CD4-positive, alpha-beta T cell (primary cell): ENCODE measurements at regions not wholly inside any gene's neighbourhood (a gene's known extent, or its start where the extent isn't known, plus 50 kb on each side); places are given as distances from the start of the nearest gene placed in this dataset.

ENCODE experiments used
- ATAC-seq: fragments of 200-7000 bp; cut with Tn5 transposase; one replicate; pipeline ENCODE4 v1.10.0; 2022; ENCODE audit warnings: mild to moderate bottlenecking; ENCODE audit not compliant: poor library complexity
- CTCF ChIA-PET: fragments of 350-600 bp; sonication (Branson Sonifier 250); formaldehyde crosslinking; loops from one replicate; lab custom pipeline; 2021; ENCODE audit warnings: antibody characterized with exemption, inconsistent platforms; lab: Charles Lee
- POLR2A ChIA-PET: fragments of 350-600 bp; sonication (Branson Sonifier 250); formaldehyde crosslinking; loops from one replicate; lab custom pipeline; 2021; ENCODE audit warnings: antibody characterized with exemption, inconsistent platforms; lab: Charles Lee
- DNase-seq, 14 experiments: peaks; one replicate each; pipeline ENCODE4 v3.0.0-alpha.2; 2013 to 2020; ENCODE audit warnings: mixed read lengths in 2 of 14
- H3K27ac ChIP-seq, 2 donors: one replicate each; pipeline versions ENCODE4 v1.5.1 to v1.7.0; 2013; ENCODE audit warnings: low read length in 2 of 2, low read depth in 1 of 2, mild to moderate bottlenecking in 1 of 2
- H3K27me3 ChIP-seq, 2 experiments: 1 replicate in 1 of 2; 2 replicates in 1 of 2; pipeline versions ENCODE4 v1.6.1 to v1.7.0; 2013; ENCODE audit warnings: low read length in 2 of 2, control low read depth in 1 of 2, mild to moderate bottlenecking in 1 of 2, moderate library complexity in 1 of 2; ENCODE audit not compliant: insufficient read depth in 2 of 2, control insufficient read depth in 1 of 2
- H3K36me3 ChIP-seq: one replicate; pipeline ENCODE4 v1.6.1; 2013; ENCODE audit warnings: low read length, control low read depth; ENCODE audit not compliant: insufficient read depth
- H3K4me1 ChIP-seq: one replicate; pipeline ENCODE4 v1.6.1; 2013; ENCODE audit warnings: low read length, control low read depth; ENCODE audit not compliant: insufficient read depth
- H3K4me3 ChIP-seq: one replicate; pipeline ENCODE4 v1.5.1; 2013; ENCODE audit warnings: mild to moderate bottlenecking, low read length, moderate library complexity
- H3K9me3 ChIP-seq, 2 experiments: 1 replicate in 1 of 2; 2 replicates in 1 of 2; pipeline versions ENCODE4 v1.6.1 to v1.7.0; 2013; ENCODE audit warnings: low read length in 2 of 2, mild to moderate bottlenecking in 2 of 2, control low read depth in 1 of 2, moderate library complexity in 1 of 2; ENCODE audit not compliant: control insufficient read depth in 1 of 2, insufficient read depth in 1 of 2
- H3K27ac Mint-ChIP-seq: one replicate; pipeline ENCODE4 v1.8.0; 2020; ENCODE audit warnings: mixed read lengths
- H3K27me3 Mint-ChIP-seq: one replicate; pipeline ENCODE4 v1.8.0; 2021; ENCODE audit warnings: mixed read lengths
- H3K36me3 Mint-ChIP-seq: one replicate; pipeline ENCODE4 v1.8.0; 2021; ENCODE audit warnings: low read depth, mixed read lengths
- H3K4me1 Mint-ChIP-seq: one replicate; pipeline ENCODE4 v1.8.0; 2021; ENCODE audit warnings: low read depth, mixed read lengths
- H3K4me3 Mint-ChIP-seq: one replicate; pipeline ENCODE4 v1.8.0; 2020; ENCODE audit warnings: mild to moderate bottlenecking, mixed read lengths
- H3K9me3 Mint-ChIP-seq: one replicate; pipeline ENCODE4 v1.8.0; 2020; ENCODE audit warnings: mixed read lengths
- CTCF ChIP-seq: fragments of 200-600 bp; IDR thresholded peaks from one replicate; pipeline ENCODE4 v1.8.0; 2022; ENCODE audit warnings: antibody characterized with exemption, mild to moderate bottlenecking
- intact Hi-C, 2 experiments: fragments of 100-400 bp; cut with DNase I in 1 of 2; cut with micrococcal nuclease in 1 of 2; formaldehyde crosslinking; loops; one replicate each; pipeline versions ENCODE4 v1.15.1 to v1.9.0; 2023 to 2025; cut with DNase I, micrococcal nuclease

- peaks cover 9% of the 10 kb centered on the region for H3K9me3 Mint-ChIP-seq
- H3K4me3 Mint-ChIP-seq, result no peak overlapping the region
- no peak for TF ChIP-seq CTCF
- intact Hi-C loops, result no loop called here
- CTCF ChIA-PET, result no interaction called here
- H3K4me1 ChIP-seq, result no peaks in the 10 kb centered on the region
- DNase-seq (no peak), ATAC-seq (no peak)
- H3K4me1 Mint-ChIP-seq, result no peaks in the 10 kb centered on the region
- no peak overlapping the region for H3K4me3 ChIP-seq
- H3K27me3 Mint-ChIP-seq, result no peaks in the 10 kb centered on the region
- no peak overlapping the region for H3K27ac Mint-ChIP-seq
- peaks cover 6 to 9% of the 10 kb centered on the region in 2 experiments for H3K9me3 ChIP-seq
- POLR2A ChIA-PET, result no interaction called here
- no peaks in the 10 kb centered on the region for H3K27me3 ChIP-seq
- H3K36me3 ChIP-seq, result no peaks in the 10 kb centered on the region
- no peak overlapping the region for H3K27ac ChIP-seq
- H3K36me3 Mint-ChIP-seq, result no peaks in the 10 kb centered on the region
Observed at GRCh38 chr14:28138341-28138740, 628.2 kb upstream of the FOXG1 start.

- Histone ChIP-seq H3K27me3 (no peaks in the 10 kb centered on the region), H3K9me3 (peaks cover 6 to 12% of the 10 kb centered on the region in 2 experiments), H3K4me3 (no peak overlapping the region), H3K36me3 (no peaks in the 10 kb centered on the region), H3K27ac (no peak overlapping the region), H3K4me1 (no peaks in the 10 kb centered on the region)
- peaks cover 7% of the 10 kb centered on the region for H3K9me3 Mint-ChIP-seq
- no peak overlapping the region for H3K4me3 Mint-ChIP-seq
- TF ChIP-seq CTCF, result no peak
- ATAC-seq (no peak), DNase-seq (no peak)
- intact Hi-C loops, result no loop called here
- POLR2A ChIA-PET, result no interaction called here
- no peak overlapping the region for H3K27ac Mint-ChIP-seq
- H3K4me1 Mint-ChIP-seq, result no peaks in the 10 kb centered on the region
- CTCF ChIA-PET, result no interaction called here
- no peaks in the 10 kb centered on the region for H3K27me3 Mint-ChIP-seq
- H3K36me3 Mint-ChIP-seq, result no peaks in the 10 kb centered on the region
Observed at GRCh38 chr14:28141662-28142061, 624.9 kb upstream of the FOXG1 start.

GRCh38 chr14:28142400-28143015 is 624.1 kb upstream of the FOXG1 start:
- ATAC-seq, result no peak
- peaks cover 6 to 7% of the 10 kb centered on the region in 2 experiments for H3K9me3 ChIP-seq
- Mint-ChIP-seq H3K36me3 (no peaks in the 10 kb centered on the region), H3K4me3 (no peak overlapping the region), H3K9me3 (peaks cover 7% of the 10 kb centered on the region), H3K27ac (no peak overlapping the region), H3K27me3 (no peaks in the 10 kb centered on the region), H3K4me1 (no peaks in the 10 kb centered on the region)
- TF ChIP-seq CTCF, result no peak
- ChIA-PET POLR2A (no interaction called here), CTCF (no interaction called here)
- no peaks in the 10 kb centered on the region for H3K27me3 ChIP-seq
- H3K27ac ChIP-seq, result no peak overlapping the region
- no peak overlapping the region for H3K4me3 ChIP-seq
- H3K4me1 ChIP-seq, result no peaks in the 10 kb centered on the region
- no peak for DNase-seq
- intact Hi-C loops, result no loop called here
- no peaks in the 10 kb centered on the region for H3K36me3 ChIP-seq
